GM18526 (cell line): ENCODE measurements at regions not wholly inside any gene's neighbourhood (a gene's known extent, or its start where the extent isn't known, plus 50 kb on each side); places are given as distances from the start of the nearest gene placed in this dataset.

Source experiments
- POLR2A ChIP-seq: IDR thresholded peaks from 3 replicates; pipeline ENCODE4 v1.6.1; 2011; ENCODE audit not compliant: insufficient read length; ENCODE audit errors: extremely low read depth

- TF ChIP-seq POLR2A = no peak
These were observed 132.3 kb upstream of the JARID2 start for GRCh38 chr6:15113587-15113986.

- TF ChIP-seq POLR2A = no peak
These were observed 131.8 kb upstream of the JARID2 start for GRCh38 chr6:15114061-15114460.

GRCh38 chr6:15116889-15117288, 129.0 kb upstream of the JARID2 start:
- TF ChIP-seq POLR2A = no peak

GRCh38 chr6:15121443-15121842, 124.4 kb upstream of the JARID2 start:
- TF ChIP-seq POLR2A = no peak

- no peak for TF ChIP-seq POLR2A
These were observed 123.8 kb upstream of the JARID2 start for GRCh38 chr6:15121977-15122550.

GRCh38 chr6:15129887-15130286, 116.0 kb upstream of the JARID2 start:
- TF ChIP-seq POLR2A = no peak

GRCh38 chr6:15131234-15131633, 114.6 kb upstream of the JARID2 start:
- no peak for TF ChIP-seq POLR2A

GRCh38 chr6:15131651-15132061, 114.2 kb upstream of the JARID2 start:
- no peak for TF ChIP-seq POLR2A

GRCh38 chr6:15132167-15132566, 113.7 kb upstream of the JARID2 start:
- TF ChIP-seq POLR2A = no peak

- TF ChIP-seq POLR2A = no peak
These were observed 112.8 kb upstream of the JARID2 start for GRCh38 chr6:15132854-15133670.

GRCh38 chr6:15137086-15137485, 108.8 kb upstream of the JARID2 start:
- TF ChIP-seq POLR2A = no peak

GRCh38 chr6:15143086-15143485, 102.8 kb upstream of the JARID2 start:
- no peak for TF ChIP-seq POLR2A

- no peak for TF ChIP-seq POLR2A
These were observed 102.3 kb upstream of the JARID2 start for GRCh38 chr6:15143540-15143939.

- TF ChIP-seq POLR2A = no peak
These were observed 100.0 kb upstream of the JARID2 start for GRCh38 chr6:15145821-15146220.

- no peak for TF ChIP-seq POLR2A
These were observed 98.0 kb upstream of the JARID2 start for GRCh38 chr6:15147827-15148226.

- TF ChIP-seq POLR2A = no peak
These were observed 97.4 kb upstream of the JARID2 start for GRCh38 chr6:15148356-15148946.
